NB4 (cell line): ENCODE measurements at regions not wholly inside any gene's neighbourhood (a gene's known extent, or its start where the extent isn't known, plus 50 kb on each side); places are given as distances from the start of the nearest gene placed in this dataset.
"Not testable (repeated sequence)": the region's sequence is repeated elsewhere in the genome, so short reads cannot be mapped to it uniquely, and the experiment has no call there.

Source experiments
- POLR2A ChIP-seq: IDR thresholded peaks from 2 replicates; pipeline ENCODE4 v1.6.1; 2011; ENCODE audit warnings: mild to moderate bottlenecking; ENCODE audit not compliant: insufficient read length; ENCODE audit errors: extremely low read depth
- TF ChIP-seq, protein P1 (sequence below): IDR thresholded peaks from one replicate; pipeline ENCODE4 v1.5.1; 2012; ENCODE audit warnings: low read depth, low read length

GRCh38 chr7:93706162-93706561 lies 131.6 kb upstream of the CALCR start:
- TF ChIP-seq POLR2A: not testable (repeated sequence)
- TF ChIP-seq, protein P1, sequence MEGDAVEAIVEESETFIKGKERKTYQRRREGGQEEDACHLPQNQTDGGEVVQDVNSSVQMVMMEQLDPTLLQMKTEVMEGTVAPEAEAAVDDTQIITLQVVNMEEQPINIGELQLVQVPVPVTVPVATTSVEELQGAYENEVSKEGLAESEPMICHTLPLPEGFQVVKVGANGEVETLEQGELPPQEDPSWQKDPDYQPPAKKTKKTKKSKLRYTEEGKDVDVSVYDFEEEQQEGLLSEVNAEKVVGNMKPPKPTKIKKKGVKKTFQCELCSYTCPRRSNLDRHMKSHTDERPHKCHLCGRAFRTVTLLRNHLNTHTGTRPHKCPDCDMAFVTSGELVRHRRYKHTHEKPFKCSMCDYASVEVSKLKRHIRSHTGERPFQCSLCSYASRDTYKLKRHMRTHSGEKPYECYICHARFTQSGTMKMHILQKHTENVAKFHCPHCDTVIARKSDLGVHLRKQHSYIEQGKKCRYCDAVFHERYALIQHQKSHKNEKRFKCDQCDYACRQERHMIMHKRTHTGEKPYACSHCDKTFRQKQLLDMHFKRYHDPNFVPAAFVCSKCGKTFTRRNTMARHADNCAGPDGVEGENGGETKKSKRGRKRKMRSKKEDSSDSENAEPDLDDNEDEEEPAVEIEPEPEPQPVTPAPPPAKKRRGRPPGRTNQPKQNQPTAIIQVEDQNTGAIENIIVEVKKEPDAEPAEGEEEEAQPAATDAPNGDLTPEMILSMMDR: not testable (repeated sequence)
